Spleen (tissue), 11 donors: ENCODE measurements at regions not wholly inside any gene's neighbourhood (a gene's known extent, or its start where the extent isn't known, plus 50 kb on each side); places are given as distances from the start of the nearest gene placed in this dataset.

Experiments used
- DNase-seq: peaks from one replicate; pipeline ENCODE4 v3.0.0-alpha.2; 2020
- H3K27ac ChIP-seq, 8 donors: fragments of 200-600 bp; sonication (generic) in 7 of 8; 1 replicate in 4 of 8; 2 replicates in 4 of 8; pipeline versions ENCODE4 v1.5.0 to v1.8.0; 2016 to 2021; ENCODE audit warnings: inconsistent platforms in 4 of 8, mild to moderate bottlenecking in 4 of 8, moderate library complexity in 1 of 8
- H3K27me3 ChIP-seq, 7 donors: fragments of 200-600 bp; sonication (generic) in 6 of 7; replicated peaks in 1 of 7; 1 replicate in 4 of 7; 2 replicates in 3 of 7; pipeline versions ENCODE4 v1.5.0 to v1.8.0; 2016 to 2021; ENCODE audit warnings: inconsistent platforms in 3 of 7, mild to moderate bottlenecking in 1 of 7
- H3K36me3 ChIP-seq, 6 donors: fragments of 200-600 bp; sonication (generic) in 5 of 6; 1 replicate in 4 of 6; 2 replicates in 2 of 6; pipeline versions ENCODE4 v1.5.0 to v1.8.0; 2016 to 2021; ENCODE audit warnings: inconsistent platforms in 2 of 6
- H3K4me1 ChIP-seq, 6 donors: fragments of 200-600 bp; sonication (generic) in 5 of 6; 1 replicate in 3 of 6; 2 replicates in 3 of 6; pipeline versions ENCODE4 v1.5.0 to v1.8.0; 2016 to 2021; ENCODE audit warnings: inconsistent platforms in 3 of 6
- H3K4me3 ChIP-seq, 8 donors: fragments of 200-600 bp; sonication (generic) in 7 of 8; 1 replicate in 4 of 8; 2 replicates in 4 of 8; pipeline versions ENCODE4 v1.5.0 to v1.8.0; 2016 to 2021; ENCODE audit warnings: inconsistent platforms in 4 of 8, mild to moderate bottlenecking in 4 of 8, moderate library complexity in 2 of 8
- H3K9me3 ChIP-seq, 8 donors: fragments of 200-600 bp; sonication (generic) in 7 of 8; 1 replicate in 4 of 8; 2 replicates in 4 of 8; pipeline versions ENCODE4 v1.5.0 to v1.8.0; 2016 to 2021; ENCODE audit warnings: inconsistent platforms in 4 of 8
- CTCF ChIP-seq, 11 experiments: fragments of 200-600 bp in 7 of 11; fragments of 450-650 bp in 4 of 11; sonication (generic) in 4 of 11; IDR thresholded peaks in 8 of 11; conservative IDR thresholded peaks in 3 of 11; 1 replicate in 7 of 11; 2 replicates in 4 of 11; pipeline versions ENCODE4 v1.4.0 to v1.8.0; 2016 to 2021; ENCODE audit warnings: antibody characterized with exemption in 11 of 11, inconsistent platforms in 4 of 11, mild to moderate bottlenecking in 1 of 11
- POLR2A ChIP-seq, 3 donors: fragments of 450-650 bp; IDR thresholded peaks; one replicate each; pipeline ENCODE4 v1.5.1; 2017; ENCODE audit warnings: antibody characterized with exemption in 3 of 3, mild to moderate bottlenecking in 1 of 3
- POLR2AphosphoS5 ChIP-seq, 3 donors: sonication (generic); formaldehyde crosslinking; IDR thresholded peaks; one replicate each; pipeline ENCODE4 v1.5.1; 2017; ENCODE audit warnings: antibody characterized with exemption in 3 of 3
- WGBS, 5 donors: extraction: QIAGEN DNeasy Blood & Tissue Kit in 3 of 5; methylation state at CpG; one replicate each; pipeline versions ENCODE4 v1.1.5 to v1.1.7; 2013 to 2018; 5-methylcytosine and 5-hydroxymethylcytosine counted together
- intact Hi-C: fragments of 100-400 bp; cut with DNase I; formaldehyde crosslinking; loops from one replicate; pipeline ENCODE4 v1.15.0; 2023; ENCODE audit warnings: low total_unique reads
- donor health status: healthy with polysubstance abuse.
- donor health status: DM: no; HTN: no; CAD: no; lungs with moderate emphysema.
- donor health status: DM: no; HTN: no; CAD: no.
- donor health status: Bipolar disorder and iron deficiency.
- donor health status: healthy.
- donor health status: DM: no; HTN: no; CAD: no.
- donor health status: DM: yes; HTN: yes; CAD: no.

- H3K36me3 ChIP-seq, result no peaks in the 10 kb centered on the region
- no peak for DNase-seq
- no peaks in the 10 kb centered on the region for H3K27me3 ChIP-seq
- no peak overlapping the region for H3K27ac ChIP-seq
- TF ChIP-seq POLR2A (IDR thresholded peaks at IDR 0.05) (no peak), POLR2AphosphoS5 (IDR thresholded peaks at IDR 0.05) (no peak), CTCF (IDR thresholded peaks at IDR 0.05 in 8 of 11, conservative IDR thresholded peaks at IDR 0.05 in 3 of 11) (no peak)
- no peak overlapping the region for H3K4me3 ChIP-seq
- no peaks in the 10 kb centered on the region for H3K9me3 ChIP-seq
- WGBS, 5 donors, result 84 to 95% (median 92%) methylated on average over 1 of the region's 1 CpG
- intact Hi-C loops, result no loop called here
- no peaks in the 10 kb centered on the region for H3K4me1 ChIP-seq
These were observed 151.8 kb upstream of the NABP1 start for GRCh38 chr2:191526091-191526490.

- whole genome bisulfite sequencing, 5 donors, result 47 to 88% (median 75%) methylated on average over 2 of the region's 2 CpGs
- H3K9me3 ChIP-seq, result no peaks in the 10 kb centered on the region
- TF ChIP-seq POLR2A (IDR thresholded peaks at IDR 0.05), result no peak
- TF ChIP-seq CTCF (IDR thresholded peaks at IDR 0.05 in 8 of 11, conservative IDR thresholded peaks at IDR 0.05 in 3 of 11), result no peak
- TF ChIP-seq POLR2AphosphoS5 (IDR thresholded peaks at IDR 0.05), result no peak
- no peak overlapping the region for H3K4me3 ChIP-seq
- no peak overlapping the region for H3K27ac ChIP-seq
- no peak for DNase-seq
- H3K4me1 ChIP-seq, result no peaks in the 10 kb centered on the region
- intact Hi-C loops, result no loop called here
- H3K27me3 ChIP-seq, result no peaks in the 10 kb centered on the region
- no peaks in the 10 kb centered on the region for H3K36me3 ChIP-seq
These were observed 151.4 kb upstream of the NABP1 start for GRCh38 chr2:191526536-191526935.

- TF ChIP-seq POLR2AphosphoS5 (IDR thresholded peaks at IDR 0.05), result no peak
- TF ChIP-seq POLR2A (IDR thresholded peaks at IDR 0.05), result no peak
- no peak for TF ChIP-seq CTCF (IDR thresholded peaks at IDR 0.05 in 8 of 11, conservative IDR thresholded peaks at IDR 0.05 in 3 of 11)
- intact Hi-C loops, result no loop called here
- 80 to 93% (median 84%) methylated on average over 3 of the region's 3 CpGs for WGBS, 5 donors
- Histone ChIP-seq H3K4me1 (no peaks in the 10 kb centered on the region), H3K27me3 (no peaks in the 10 kb centered on the region), H3K4me3 (no peak overlapping the region), H3K9me3 (no peaks in the 10 kb centered on the region), H3K36me3 (no peaks in the 10 kb centered on the region), H3K27ac (no peak overlapping the region)
- DNase-seq, result no peak
These were observed 150.9 kb upstream of the NABP1 start for GRCh38 chr2:191526953-191527556.

- Histone ChIP-seq H3K4me1 (no peaks in the 10 kb centered on the region), H3K4me3 (no peak overlapping the region), H3K27me3 (no peaks in the 10 kb centered on the region), H3K27ac (no peak overlapping the region), H3K36me3 (no peaks in the 10 kb centered on the region), H3K9me3 (no peaks in the 10 kb centered on the region)
- DNase-seq, result no peak
- TF ChIP-seq CTCF (IDR thresholded peaks at IDR 0.05 in 8 of 11, conservative IDR thresholded peaks at IDR 0.05 in 3 of 11), result no peak
- TF ChIP-seq POLR2A (IDR thresholded peaks at IDR 0.05), result no peak
- TF ChIP-seq POLR2AphosphoS5 (IDR thresholded peaks at IDR 0.05), result no peak
- intact Hi-C loops, result no loop called here
- WGBS, 5 donors, result 81 to 90% (median 86%) methylated on average over 1 of the region's 1 CpG
These were observed 147.3 kb upstream of the NABP1 start for GRCh38 chr2:191530618-191531017.
